ENCODE measurements at regions not wholly inside any gene's neighbourhood (a gene's known extent, or its start where the extent isn't known, plus 50 kb on each side); places are given as distances from the start of the nearest gene placed in this dataset.

DNA sequence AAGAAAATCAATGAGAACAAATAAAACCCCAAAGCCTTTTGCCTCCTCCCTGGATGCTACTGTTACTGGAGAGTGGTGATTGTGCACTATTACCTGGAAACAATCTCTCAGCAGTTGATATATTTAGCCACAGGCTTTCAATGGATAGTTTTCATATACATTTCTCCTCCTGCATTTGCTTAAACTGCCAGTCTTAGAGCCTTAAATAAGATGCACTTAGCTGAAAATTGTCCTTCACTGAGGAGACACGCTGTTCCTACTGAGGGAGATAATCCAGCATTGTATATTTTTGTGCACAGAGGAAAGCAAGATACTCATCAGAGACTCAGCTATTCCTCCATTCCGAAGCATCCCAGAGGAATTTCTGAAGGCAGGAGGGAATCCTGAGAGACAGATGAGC lies 520.2 kb upstream of the C16orf82 start:
- Histone ChIP-seq H3K36me3 (ENCODE audit: control insufficient read depth, insufficient read depth, low read length) (no peaks in the 10 kb centered on the region), H3K9me3 (replicated peaks; ENCODE audit: control insufficient read depth, insufficient read depth, low read depth, low read length) (no peaks in the 10 kb centered on the region), H3K9me1 (ENCODE audit: control insufficient read depth, insufficient read depth, low read length) (no peaks in the 10 kb centered on the region), H3K4me2 (ENCODE audit: insufficient read depth, low read length) (no peak overlapping the region), H3K79me2 (ENCODE audit: control insufficient read depth, insufficient read depth, low read length) (no peaks in the 10 kb centered on the region), H2AFZ (ENCODE audit: low read depth, low read length) (no peak overlapping the region), H3K9ac (ENCODE audit: insufficient read depth in 1 of 2, low read depth in 2 of 2, low read length in 2 of 2) (no peak overlapping the region), H3K4me1 (replicated peaks in 1 of 2; ENCODE audit: control insufficient read depth in 2 of 2, insufficient read depth in 2 of 2, low read length in 2 of 2) (no peaks in the 10 kb centered on the region), H3K4me3 (no peak overlapping the region), H4K20me1 (replicated peaks; ENCODE audit: control insufficient read depth, insufficient read depth, low read length) (no peaks in the 10 kb centered on the region), H3K27ac (ENCODE audit: extremely low read depth, low read depth, low read length) (no peak overlapping the region), H3K27me3 (ENCODE audit: control insufficient read depth in 2 of 2, insufficient read depth in 2 of 2, low read length in 2 of 2) (no peaks in the 10 kb centered on the region)
- POLR2A ChIA-PET, result interaction anchor here (0.6 kb wide), 1 partner anchor 752 kb away, joined by 4 read pairs; no protein-coding TSS in a partner anchor
- 0% methylated on average over 2 of the region's 2 CpGs for WGBS (ENCODE audit: insufficient coverage, low coverage, missing lambda C conversion rate)
- CTCF ChIA-PET (ENCODE audit: low intra/inter-chr PET ratio), result no interaction called here
- no TSS peak for BruUV-seq (replicated peaks)
- in situ Hi-C loops (cut with MboI), result no loop called here
- ATAC-seq (no peak), FAIRE-seq (no peak), DNase-seq (ENCODE audit: extremely low read depth in 1 of 4, low spot score in 3 of 4) (no peak)
- intact Hi-C loops (cut with micrococcal nuclease), result no loop called here
- TF ChIP-seq, protein P1, sequence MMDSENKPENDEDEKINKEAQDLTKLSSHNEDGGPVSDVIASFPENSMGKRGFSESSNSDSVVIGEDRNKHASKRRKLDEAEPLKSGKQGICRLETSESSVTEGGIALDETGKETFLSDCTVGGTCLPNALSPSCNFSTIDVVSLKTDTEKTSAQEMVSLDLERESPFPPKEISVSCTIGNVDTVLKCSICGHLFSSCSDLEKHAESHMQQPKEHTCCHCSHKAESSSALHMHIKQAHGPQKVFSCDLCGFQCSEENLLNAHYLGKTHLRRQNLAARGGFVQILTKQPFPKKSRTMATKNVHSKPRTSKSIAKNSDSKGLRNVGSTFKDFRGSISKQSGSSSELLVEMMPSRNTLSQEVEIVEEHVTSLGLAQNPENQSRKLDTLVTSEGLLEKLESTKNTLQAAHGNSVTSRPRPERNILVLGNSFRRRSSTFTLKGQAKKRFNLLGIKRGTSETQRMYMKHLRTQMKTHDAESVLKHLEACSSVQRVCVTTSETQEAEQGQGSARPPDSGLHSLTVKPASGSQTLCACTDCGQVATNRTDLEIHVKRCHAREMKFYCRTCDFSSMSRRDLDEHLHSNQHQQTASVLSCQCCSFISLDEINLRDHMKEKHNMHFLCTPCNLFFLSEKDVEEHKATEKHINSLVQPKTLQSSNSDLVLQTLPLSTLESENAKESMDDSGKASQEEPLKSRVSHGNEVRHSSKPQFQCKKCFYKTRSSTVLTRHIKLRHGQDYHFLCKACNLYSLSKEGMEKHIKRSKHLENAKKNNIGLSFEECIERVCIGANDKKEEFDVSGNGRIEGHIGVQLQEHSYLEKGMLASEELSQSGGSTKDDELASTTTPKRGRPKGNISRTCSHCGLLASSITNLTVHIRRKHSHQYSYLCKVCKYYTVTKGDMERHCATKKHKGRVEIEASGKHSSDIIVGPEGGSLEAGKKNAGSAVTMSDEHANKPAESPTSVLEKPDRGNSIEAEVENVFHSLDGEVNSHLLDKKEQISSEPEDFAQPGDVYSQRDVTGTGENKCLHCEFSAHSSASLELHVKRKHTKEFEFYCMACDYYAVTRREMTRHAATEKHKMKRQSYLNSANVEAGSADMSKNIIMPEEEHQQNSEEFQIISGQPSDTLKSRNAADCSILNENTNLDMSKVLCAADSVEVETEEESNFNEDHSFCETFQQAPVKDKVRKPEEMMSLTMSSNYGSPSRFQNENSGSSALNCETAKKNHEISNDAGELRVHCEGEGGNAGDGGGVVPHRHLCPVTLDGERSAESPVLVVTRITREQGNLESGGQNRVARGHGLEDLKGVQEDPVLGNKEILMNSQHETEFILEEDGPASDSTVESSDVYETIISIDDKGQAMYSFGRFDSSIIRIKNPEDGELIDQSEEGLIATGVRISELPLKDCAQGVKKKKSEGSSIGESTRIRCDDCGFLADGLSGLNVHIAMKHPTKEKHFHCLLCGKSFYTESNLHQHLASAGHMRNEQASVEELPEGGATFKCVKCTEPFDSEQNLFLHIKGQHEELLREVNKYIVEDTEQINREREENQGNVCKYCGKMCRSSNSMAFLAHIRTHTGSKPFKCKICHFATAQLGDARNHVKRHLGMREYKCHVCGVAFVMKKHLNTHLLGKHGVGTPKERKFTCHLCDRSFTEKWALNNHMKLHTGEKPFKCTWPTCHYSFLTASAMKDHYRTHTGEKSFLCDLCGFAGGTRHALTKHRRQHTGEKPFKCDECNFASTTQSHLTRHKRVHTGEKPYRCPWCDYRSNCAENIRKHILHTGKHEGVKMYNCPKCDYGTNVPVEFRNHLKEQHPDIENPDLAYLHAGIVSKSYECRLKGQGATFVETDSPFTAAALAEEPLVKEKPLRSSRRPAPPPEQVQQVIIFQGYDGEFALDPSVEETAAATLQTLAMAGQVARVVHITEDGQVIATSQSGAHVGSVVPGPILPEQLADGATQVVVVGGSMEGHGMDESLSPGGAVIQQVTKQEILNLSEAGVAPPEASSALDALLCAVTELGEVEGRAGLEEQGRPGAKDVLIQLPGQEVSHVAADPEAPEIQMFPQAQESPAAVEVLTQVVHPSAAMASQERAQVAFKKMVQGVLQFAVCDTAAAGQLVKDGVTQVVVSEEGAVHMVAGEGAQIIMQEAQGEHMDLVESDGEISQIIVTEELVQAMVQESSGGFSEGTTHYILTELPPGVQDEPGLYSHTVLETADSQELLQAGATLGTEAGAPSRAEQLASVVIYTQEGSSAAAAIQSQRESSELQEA (IDR thresholded peaks at IDR 0.05; ENCODE audit: low read depth), result no peak
- TF ChIP-seq, protein P2, sequence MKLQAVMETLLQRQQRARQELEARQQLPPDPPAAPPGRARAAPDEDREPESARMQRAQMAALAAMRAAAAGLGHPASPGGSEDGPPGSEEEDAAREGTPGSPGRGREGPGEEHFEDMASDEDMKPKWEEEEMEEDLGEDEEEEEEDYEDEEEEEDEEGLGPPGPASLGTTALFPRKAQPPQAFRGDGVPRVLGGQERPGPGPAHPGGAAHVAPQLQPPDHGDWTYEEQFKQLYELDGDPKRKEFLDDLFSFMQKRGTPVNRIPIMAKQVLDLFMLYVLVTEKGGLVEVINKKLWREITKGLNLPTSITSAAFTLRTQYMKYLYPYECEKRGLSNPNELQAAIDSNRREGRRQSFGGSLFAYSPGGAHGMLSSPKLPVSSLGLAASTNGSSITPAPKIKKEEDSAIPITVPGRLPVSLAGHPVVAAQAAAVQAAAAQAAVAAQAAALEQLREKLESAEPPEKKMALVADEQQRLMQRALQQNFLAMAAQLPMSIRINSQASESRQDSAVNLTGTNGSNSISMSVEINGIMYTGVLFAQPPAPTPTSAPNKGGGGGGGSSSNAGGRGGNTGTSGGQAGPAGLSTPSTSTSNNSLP (IDR thresholded peaks at IDR 0.05; ENCODE audit: borderline replicate concordance, low read depth, low read length), result no peak
- TF ChIP-seq CEBPZ (IDR thresholded peaks at IDR 0.05; ENCODE audit: borderline replicate concordance, low read depth, low read length), result no peak
- TF ChIP-seq, protein P3, sequence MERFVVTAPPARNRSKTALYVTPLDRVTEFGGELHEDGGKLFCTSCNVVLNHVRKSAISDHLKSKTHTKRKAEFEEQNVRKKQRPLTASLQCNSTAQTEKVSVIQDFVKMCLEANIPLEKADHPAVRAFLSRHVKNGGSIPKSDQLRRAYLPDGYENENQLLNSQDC (CRISPR knock-in tag; IDR thresholded peaks at IDR 0.05), result no peak
- TF ChIP-seq, protein P4, sequence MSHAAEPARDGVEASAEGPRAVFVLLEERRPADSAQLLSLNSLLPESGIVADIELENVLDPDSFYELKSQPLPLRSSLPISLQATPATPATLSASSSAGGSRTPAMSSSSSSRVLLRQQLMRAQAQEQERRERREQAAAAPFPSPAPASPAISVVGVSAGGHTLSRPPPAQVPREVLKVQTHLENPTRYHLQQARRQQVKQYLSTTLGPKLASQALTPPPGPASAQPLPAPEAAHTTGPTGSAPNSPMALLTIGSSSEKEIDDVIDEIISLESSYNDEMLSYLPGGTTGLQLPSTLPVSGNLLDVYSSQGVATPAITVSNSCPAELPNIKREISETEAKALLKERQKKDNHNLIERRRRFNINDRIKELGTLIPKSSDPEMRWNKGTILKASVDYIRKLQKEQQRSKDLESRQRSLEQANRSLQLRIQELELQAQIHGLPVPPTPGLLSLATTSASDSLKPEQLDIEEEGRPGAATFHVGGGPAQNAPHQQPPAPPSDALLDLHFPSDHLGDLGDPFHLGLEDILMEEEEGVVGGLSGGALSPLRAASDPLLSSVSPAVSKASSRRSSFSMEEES (CRISPR knock-in tag; IDR thresholded peaks at IDR 0.05), result no peak
